ENCODE measurements at regions not wholly inside any gene's neighbourhood (a gene's known extent, or its start where the extent isn't known, plus 50 kb on each side); places are given as distances from the start of the nearest gene placed in this dataset.
A peak's percentile ranks its signal among the peaks of the same experiment; 100 is the strongest.

- H3K4me3 ChIP-seq (ENCODE audit: low read depth, low read length), result no peak overlapping the region
- peak; percentile 9 for DNase-seq (ENCODE audit: low read depth)
- no peak for TF ChIP-seq CTCF (conservative IDR thresholded peaks at IDR 0.05; ENCODE audit: low read depth, low read length)
These were observed 760.3 kb upstream of the ARRDC4 start for GRCh38 chr15:97200161-97200560.

DNA sequence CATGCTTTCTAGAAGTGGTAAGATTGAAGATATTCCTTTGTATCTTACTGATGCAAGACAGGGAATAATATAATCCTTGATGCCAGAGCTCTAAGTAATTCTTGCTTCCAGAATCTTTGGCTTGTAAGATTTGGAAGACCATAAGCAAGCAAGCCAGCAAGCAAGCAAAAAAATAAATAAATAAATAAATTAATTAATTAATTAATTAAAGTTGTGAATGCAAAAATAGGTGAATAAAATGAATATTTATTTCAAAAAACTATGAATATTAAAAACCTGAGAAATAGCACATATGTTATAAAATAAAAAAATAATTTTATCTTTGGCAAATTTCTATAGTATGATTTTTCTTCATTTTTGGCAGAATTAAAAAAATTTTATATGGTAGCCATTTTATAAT, 750.2 kb upstream of the ARRDC4 start:
- H3K4me3 ChIP-seq (ENCODE audit: low read depth, low read length), result no peak overlapping the region
- no peak for TF ChIP-seq CTCF (conservative IDR thresholded peaks at IDR 0.05; ENCODE audit: low read depth, low read length)
- DNase-seq (ENCODE audit: low read depth), result no peak

DNA sequence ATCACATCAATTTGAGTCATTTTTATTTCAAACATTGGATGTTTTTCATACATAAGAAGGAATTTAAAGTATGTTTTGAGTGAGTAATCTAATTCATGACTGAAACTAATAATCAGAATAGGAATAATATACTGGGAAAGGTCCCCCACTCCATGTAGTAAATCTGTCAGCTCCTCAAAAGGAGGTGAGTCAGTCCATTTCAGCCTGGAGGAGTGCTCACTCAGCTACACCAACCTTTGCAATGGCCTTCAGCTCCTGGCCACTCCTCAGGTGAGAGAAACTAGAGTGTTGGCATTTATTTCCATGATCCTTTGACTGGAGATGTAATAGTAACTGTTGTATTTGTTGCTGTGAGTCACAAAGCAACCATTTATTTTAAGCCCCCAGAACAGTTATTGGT, 744.9 kb upstream of the ARRDC4 start:
- TF ChIP-seq CTCF (conservative IDR thresholded peaks at IDR 0.05; ENCODE audit: low read depth, low read length), result no peak
- no peak for DNase-seq (ENCODE audit: low read depth)
- H3K4me3 ChIP-seq (ENCODE audit: low read depth, low read length), result no peak overlapping the region

GRCh38 chr15:97224191-97224641, 736.3 kb upstream of the ARRDC4 start:
- DNase-seq (ENCODE audit: low read depth), result no peak

GRCh38 chr15:97234851-97235610, 725.5 kb upstream of the ARRDC4 start:
- peak; percentile 96 for TF ChIP-seq CTCF (conservative IDR thresholded peaks at IDR 0.05; ENCODE audit: low read depth, low read length)
- H3K4me3 ChIP-seq (ENCODE audit: low read depth, low read length), result peak overlapping the region; percentile 26
- DNase-seq (ENCODE audit: low read depth), result peak; percentile 76

More at GRCh38 chr15:97224191-97224641, 736.3 kb upstream of the ARRDC4 start:
- no peak for TF ChIP-seq CTCF (conservative IDR thresholded peaks at IDR 0.05; ENCODE audit: low read depth, low read length)
- H3K4me3 ChIP-seq (ENCODE audit: low read depth, low read length), result no peak overlapping the region

- DNase-seq (ENCODE audit: low read depth), result no peak
- TF ChIP-seq CTCF (conservative IDR thresholded peaks at IDR 0.05; ENCODE audit: low read depth, low read length), result no peak
- H3K4me3 ChIP-seq (ENCODE audit: low read depth, low read length), result peak overlapping the region; percentile 26
These were observed 724.9 kb upstream of the ARRDC4 start for GRCh38 chr15:97235611-97235985.

GRCh38 chr15:97236140-97236539, 724.4 kb upstream of the ARRDC4 start:
- no peak for DNase-seq (ENCODE audit: low read depth)
- TF ChIP-seq CTCF (conservative IDR thresholded peaks at IDR 0.05; ENCODE audit: low read depth, low read length), result no peak
- H3K4me3 ChIP-seq (ENCODE audit: low read depth, low read length), result no peak overlapping the region
